Thyroid gland (tissue), 4 donors: ENCODE measurements at regions not wholly inside any gene's neighbourhood (a gene's known extent, or its start where the extent isn't known, plus 50 kb on each side); places are given as distances from the start of the nearest gene placed in this dataset.

Experiments used
- DNase-seq, 2 donors: peaks; one replicate each; pipeline ENCODE4 v3.0.0-alpha.2; 2019
- H3K27ac ChIP-seq, 3 donors: fragments of 200-600 bp; sonication (generic); 1 replicate in 2 of 3; 2 replicates in 1 of 3; pipeline ENCODE4 v1.5.1; 2016 to 2019; ENCODE audit warnings: mild to moderate bottlenecking in 1 of 3, moderate library complexity in 1 of 3
- H3K27me3 ChIP-seq: fragments of 200-600 bp; sonication (generic); one replicate; pipeline ENCODE4 v1.5.1; 2019
- H3K36me3 ChIP-seq, 2 donors: fragments of 200-600 bp; sonication (generic); one replicate each; pipeline ENCODE4 v1.5.1; 2016 to 2019
- H3K4me1 ChIP-seq, 2 donors: fragments of 200-600 bp; sonication (generic); one replicate each; pipeline ENCODE4 v1.5.1; 2017 to 2019
- H3K4me3 ChIP-seq, 3 donors: fragments of 200-600 bp; sonication (generic); replicated peaks in 1 of 3; 1 replicate in 2 of 3; 2 replicates in 1 of 3; pipeline ENCODE4 v1.5.1; 2016; ENCODE audit warnings: mild to moderate bottlenecking in 1 of 3
- H3K9me3 ChIP-seq: fragments of 200-600 bp; sonication (generic); one replicate; pipeline ENCODE4 v1.5.1; 2017
- CTCF ChIP-seq, 6 experiments: fragments of 200-600 bp in 3 of 6; fragments of 450-650 bp in 3 of 6; sonication (generic) in 3 of 6; IDR thresholded peaks; one replicate each; pipeline ENCODE4 v1.5.1; 2016 to 2019; ENCODE audit warnings: antibody characterized with exemption in 6 of 6, mild to moderate bottlenecking in 2 of 6, inconsistent platforms in 1 of 6, moderate library complexity in 1 of 6
- POLR2A ChIP-seq, 2 donors: fragments of 450-650 bp; IDR thresholded peaks; one replicate each; pipeline ENCODE4 v1.6.1; 2017; ENCODE audit warnings: antibody characterized with exemption in 2 of 2, mild to moderate bottlenecking in 2 of 2, moderate library complexity in 1 of 2
- WGBS, 2 donors: methylation state at CpG; one replicate each; pipeline ENCODE4 v1.1.5; 2017; 5-methylcytosine and 5-hydroxymethylcytosine counted together
- intact Hi-C: fragments of 100-400 bp; cut with DNase I; formaldehyde crosslinking; loops from one replicate; pipeline ENCODE4 v1.15.1; 2023

DNA sequence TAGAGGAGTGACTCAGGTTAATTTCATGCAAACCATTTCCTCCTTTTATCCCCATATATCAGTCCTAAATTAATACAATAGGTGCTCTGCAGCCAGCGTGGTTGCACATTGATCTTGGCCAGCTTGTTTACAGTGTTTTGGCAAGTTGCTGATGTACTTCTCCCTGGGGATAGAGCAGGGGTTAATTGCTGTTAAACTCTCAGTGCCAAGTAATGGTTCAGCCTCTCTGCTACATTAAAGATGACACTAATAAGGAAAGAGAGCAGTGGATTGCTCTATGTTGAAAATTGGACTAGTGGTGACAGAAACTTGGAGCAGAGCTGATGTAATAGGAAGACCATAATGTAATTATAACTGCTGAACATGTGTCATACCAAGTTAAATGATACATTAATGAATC, 717.5 kb downstream of the RERGL start:
- H3K4me3 ChIP-seq = no peak overlapping the region
- no peak for DNase-seq
- H3K36me3 ChIP-seq = no peaks in the 10 kb centered on the region
- intact Hi-C loops = no loop called here
- 38 to 59% methylated on average over 1 of the region's 1 CpG for WGBS, 2 donors
- no peak overlapping the region for H3K27ac ChIP-seq
- H3K27me3 ChIP-seq = no peaks in the 10 kb centered on the region
- H3K4me1 ChIP-seq = no peaks in the 10 kb centered on the region
- TF ChIP-seq CTCF (IDR thresholded peaks at IDR 0.05) (no peak), POLR2A (IDR thresholded peaks at IDR 0.05) (no peak)
- no peaks in the 10 kb centered on the region for H3K9me3 ChIP-seq

DNA sequence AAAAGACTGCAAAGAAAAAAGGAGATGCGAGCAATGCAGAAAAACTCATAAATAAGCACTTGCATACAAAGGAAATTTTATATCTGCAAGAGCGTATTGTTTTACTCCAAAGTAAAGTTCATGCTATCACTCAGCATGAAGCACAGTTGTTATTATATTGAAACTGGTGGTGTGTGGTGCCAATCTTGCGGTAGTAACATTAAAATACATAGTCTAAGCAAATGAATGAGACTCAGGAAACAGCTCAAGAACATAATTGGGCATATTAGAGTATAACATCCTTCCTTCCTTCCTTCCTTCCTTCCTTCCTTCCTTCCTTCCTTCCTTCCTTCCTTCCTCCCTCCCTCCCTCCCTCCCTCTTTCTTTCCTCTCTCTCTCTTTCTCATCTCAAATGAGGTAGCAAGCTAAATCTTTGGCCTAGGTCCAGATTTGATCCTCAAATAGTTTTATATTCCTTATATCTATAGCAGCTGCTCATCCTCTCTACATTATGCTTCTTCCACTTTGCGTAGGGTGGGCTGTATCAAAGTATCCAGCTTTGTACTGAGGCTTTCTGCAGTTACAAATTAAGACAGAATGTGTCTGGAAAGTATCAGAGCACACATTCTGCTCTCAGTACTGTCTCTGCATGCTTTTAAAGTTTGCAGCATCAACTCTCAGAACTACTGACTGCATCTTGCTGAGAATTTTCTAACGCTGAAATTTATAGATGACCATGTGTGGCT, 718.3 kb downstream of the RERGL start:
- Histone ChIP-seq H3K27ac (no peak overlapping the region), H3K4me1 (no peaks in the 10 kb centered on the region), H3K4me3 (no peak overlapping the region), H3K27me3 (no peaks in the 10 kb centered on the region), H3K36me3 (no peaks in the 10 kb centered on the region), H3K9me3 (no peaks in the 10 kb centered on the region)
- WGBS, 2 donors = 79 to 81% methylated on average over 5 of the region's 5 CpGs
- TF ChIP-seq CTCF (IDR thresholded peaks at IDR 0.05) (no peak), POLR2A (IDR thresholded peaks at IDR 0.05) (no peak)
- intact Hi-C loops = no loop called here
- no peak for DNase-seq

DNA sequence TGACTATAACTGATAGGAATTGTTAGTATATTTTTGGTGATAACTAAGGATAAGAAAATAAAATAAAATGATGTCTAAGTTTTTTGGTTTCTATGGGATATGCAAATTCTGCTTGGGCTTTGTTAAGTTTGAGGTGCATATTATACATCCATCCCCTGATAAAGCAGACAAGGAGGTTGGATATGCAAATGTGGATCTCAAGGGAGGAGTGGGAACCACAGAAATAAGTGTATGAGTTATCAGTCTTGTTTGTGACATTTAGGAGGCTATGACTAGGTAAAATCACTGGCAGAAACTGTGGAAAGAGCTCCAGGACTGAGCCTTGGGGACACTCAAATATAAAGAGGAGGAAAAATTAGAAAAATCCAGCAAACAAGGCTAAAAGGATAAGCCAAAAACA, 719.4 kb downstream of the RERGL start:
- H3K36me3 ChIP-seq = no peaks in the 10 kb centered on the region

GRCh38 chr12:17369556-17369955, 720.4 kb downstream of the RERGL start:
- 82 to 83% methylated on average over 1 of the region's 1 CpG for WGBS, 2 donors
- no peaks in the 10 kb centered on the region for H3K27me3 ChIP-seq
- H3K4me1 ChIP-seq = no peaks in the 10 kb centered on the region
- no peak for DNase-seq
- TF ChIP-seq POLR2A (IDR thresholded peaks at IDR 0.05) (no peak), CTCF (IDR thresholded peaks at IDR 0.05) (no peak)
- no peak overlapping the region for H3K4me3 ChIP-seq
- no peaks in the 10 kb centered on the region for H3K9me3 ChIP-seq
- H3K36me3 ChIP-seq = no peaks in the 10 kb centered on the region
- intact Hi-C loops = no loop called here
- H3K27ac ChIP-seq = no peak overlapping the region

More for the DNA sequence above, 719.4 kb downstream of the RERGL start:
- H3K9me3 ChIP-seq = no peaks in the 10 kb centered on the region
- DNase-seq = no peak
- no peaks in the 10 kb centered on the region for H3K4me1 ChIP-seq
- no peak overlapping the region for H3K27ac ChIP-seq
- TF ChIP-seq CTCF (IDR thresholded peaks at IDR 0.05) (no peak), POLR2A (IDR thresholded peaks at IDR 0.05) (no peak)
- no peak overlapping the region for H3K4me3 ChIP-seq
- intact Hi-C loops = no loop called here
- H3K27me3 ChIP-seq = no peaks in the 10 kb centered on the region

- no peaks in the 10 kb centered on the region for H3K4me1 ChIP-seq
- TF ChIP-seq CTCF (IDR thresholded peaks at IDR 0.05) = no peak
- no peak for TF ChIP-seq POLR2A (IDR thresholded peaks at IDR 0.05)
- 80 to 83% methylated on average over 3 of the region's 3 CpGs for WGBS, 2 donors
- H3K9me3 ChIP-seq = no peaks in the 10 kb centered on the region
- H3K27ac ChIP-seq = no peak overlapping the region
- no peak overlapping the region for H3K4me3 ChIP-seq
- intact Hi-C loops = no loop called here
- no peaks in the 10 kb centered on the region for H3K36me3 ChIP-seq
- no peak for DNase-seq
- no peaks in the 10 kb centered on the region for H3K27me3 ChIP-seq
Measured at GRCh38 chr12:17361224-17361623, 728.8 kb downstream of the RERGL start.
